T-cell (primary cell): ENCODE measurements at regions not wholly inside any gene's neighbourhood (a gene's known extent, or its start where the extent isn't known, plus 50 kb on each side); places are given as distances from the start of the nearest gene placed in this dataset.
"Not testable (repeated sequence)": the region's sequence is repeated elsewhere in the genome, so short reads cannot be mapped to it uniquely, and the experiment has no call there.

Experiments used
- ATAC-seq, 4 experiments: fragments of 200-7000 bp in 3 of 4; fragments of 150-1000 bp in 1 of 4; cut with Tn5 transposase; replicated peaks in 1 of 4; 1 replicate in 3 of 4; 2 replicates in 1 of 4; pipeline ENCODE4 v1.10.0; 2021; ENCODE audit warnings: moderate library complexity in 3 of 4, mild to moderate bottlenecking in 2 of 4, moderate number of reproducible peaks in 1 of 4
- CTCF ChIA-PET, 2 donors: fragments of 300-600 bp; sonication (Branson Sonifier 250); formaldehyde crosslinking; loops; one replicate each; lab custom pipeline; 2022; ENCODE audit warnings: antibody characterized with exemption in 2 of 2; lab: Charles Lee
- POLR2A ChIA-PET, 2 donors: fragments of 300-600 bp; sonication (Branson Sonifier 250); formaldehyde crosslinking; loops; one replicate each; lab custom pipeline; 2022; ENCODE audit warnings: antibody characterized with exemption in 2 of 2; lab: Charles Lee
- DNase-seq, 35 experiments: peaks; one replicate each; pipeline versions ENCODE4 v3.0.0 to v3.0.0-alpha.2; 2013 to 2023
- H3K27ac ChIP-seq: one replicate; pipeline ENCODE4 v1.5.1; 2013; ENCODE audit warnings: low read length
- H3K27me3 ChIP-seq, 2 experiments: replicated peaks in 1 of 2; 1 replicate in 1 of 2; 2 replicates in 1 of 2; pipeline versions ENCODE4 v1.6.1 to v1.7.0; 2013; ENCODE audit warnings: low read length in 1 of 2, mixed read lengths in 1 of 2; ENCODE audit not compliant: control insufficient read depth in 2 of 2, insufficient read depth in 2 of 2; ENCODE audit errors: extremely low read depth in 1 of 2
- H3K36me3 ChIP-seq, 2 donors: 1 replicate in 1 of 2; 2 replicates in 1 of 2; pipeline versions ENCODE4 v1.6.1 to v1.7.0; 2013; ENCODE audit warnings: low read length in 1 of 2; ENCODE audit not compliant: control insufficient read depth in 2 of 2, insufficient read depth in 1 of 2; ENCODE audit errors: extremely low read depth in 1 of 2
- H3K4me1 ChIP-seq, 2 experiments: 1 replicate in 1 of 2; 2 replicates in 1 of 2; pipeline versions ENCODE4 v1.6.1 to v1.7.0; 2013; ENCODE audit warnings: low read length in 2 of 2, mixed read lengths in 1 of 2; ENCODE audit not compliant: insufficient read depth in 2 of 2, control insufficient read depth in 1 of 2; ENCODE audit errors: extremely low read depth in 1 of 2
- H3K4me3 ChIP-seq, 2 donors: 1 replicate in 1 of 2; 2 replicates in 1 of 2; pipeline versions ENCODE4 v1.5.1 to v1.7.0; 2013; ENCODE audit warnings: mild to moderate bottlenecking in 2 of 2, low read length in 1 of 2, moderate library complexity in 1 of 2; ENCODE audit not compliant: control insufficient read depth in 1 of 2; ENCODE audit errors: extremely low read depth in 1 of 2
- H3K9me3 ChIP-seq: 2 replicates; pipeline ENCODE4 v1.7.0; 2013
- H3K27ac Mint-ChIP-seq, 2 donors: one replicate each; pipeline ENCODE4 v1.8.0; 2020 to 2021; ENCODE audit warnings: mild to moderate bottlenecking in 2 of 2, mixed read lengths in 2 of 2
- H3K27me3 Mint-ChIP-seq, 2 donors: one replicate each; pipeline ENCODE4 v1.8.0; 2021 to 2022; ENCODE audit warnings: mixed read lengths in 2 of 2
- H3K36me3 Mint-ChIP-seq: one replicate; pipeline ENCODE4 v1.8.0; 2021; ENCODE audit warnings: mixed read lengths
- H3K4me1 Mint-ChIP-seq, 3 donors: one replicate each; pipeline ENCODE4 v1.8.0; 2020 to 2022; ENCODE audit warnings: mixed read lengths in 3 of 3, mild to moderate bottlenecking in 1 of 3
- H3K4me3 Mint-ChIP-seq, 3 donors: one replicate each; pipeline ENCODE4 v1.8.0; 2020 to 2022; ENCODE audit warnings: mild to moderate bottlenecking in 3 of 3, mixed read lengths in 3 of 3, moderate library complexity in 3 of 3
- H3K9me3 Mint-ChIP-seq, 3 donors: one replicate each; pipeline ENCODE4 v1.8.0; 2020 to 2022; ENCODE audit warnings: mixed read lengths in 3 of 3
- WGBS: methylation state at CpG from one replicate; pipeline ENCODE4 v1.1.5; 2013; ENCODE audit warnings: missing lambda C conversion rate; ENCODE audit not compliant: insufficient coverage; 5-methylcytosine and 5-hydroxymethylcytosine counted together

DNA sequence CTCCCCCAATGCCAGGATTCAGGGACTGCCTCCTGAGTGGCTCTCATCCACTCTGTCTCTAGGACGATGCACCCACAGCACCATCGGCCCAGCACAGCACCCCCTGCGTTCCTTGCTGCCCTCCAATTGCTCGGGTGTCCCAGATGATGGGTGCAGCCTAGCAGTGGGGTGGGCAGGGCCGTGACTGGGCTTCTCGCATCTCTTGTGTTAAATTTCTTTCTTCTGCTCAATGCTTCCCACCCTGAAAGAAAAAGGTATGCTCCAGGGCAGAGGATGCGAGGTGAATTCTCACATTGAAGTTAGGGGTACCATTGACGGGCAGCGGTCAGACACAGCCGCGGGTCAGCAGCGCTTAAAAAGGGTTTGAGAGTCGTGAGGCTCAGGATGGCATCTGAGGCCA lies 232.4 kb upstream of the SGCG start:
- H3K36me3 Mint-ChIP-seq: no peaks in the 10 kb centered on the region
- no peak overlapping the region for H3K27ac ChIP-seq
- no peaks in the 10 kb centered on the region for H3K4me1 Mint-ChIP-seq
- peaks cover 0 to 8% of the 10 kb centered on the region in 2 experiments for H3K27me3 ChIP-seq
- ChIA-PET POLR2A (no interaction called here), CTCF (interaction anchor here in 1 of 2 donors (0.7 kb wide), 1 partner anchor 69 kb away, joined by 7 read pairs; no protein-coding TSS in a partner anchor)
- H3K4me3 ChIP-seq: no peak overlapping the region
- no peak overlapping the region for H3K27ac Mint-ChIP-seq
- H3K9me3 Mint-ChIP-seq: peaks cover 4 to 17% (median 12%) of the 10 kb centered on the region in 3 donors
- H3K27me3 Mint-ChIP-seq: peaks cover 4 to 8% of the 10 kb centered on the region in 2 donors
- no peak overlapping the region for H3K4me3 Mint-ChIP-seq
- WGBS: 91% methylated on average over 6 of the region's 13 CpGs
- H3K4me1 ChIP-seq: no peaks in the 10 kb centered on the region
- no peaks in the 10 kb centered on the region for H3K9me3 ChIP-seq
- DNase-seq (no peak), ATAC-seq (no peak)
- no peaks in the 10 kb centered on the region for H3K36me3 ChIP-seq

DNA sequence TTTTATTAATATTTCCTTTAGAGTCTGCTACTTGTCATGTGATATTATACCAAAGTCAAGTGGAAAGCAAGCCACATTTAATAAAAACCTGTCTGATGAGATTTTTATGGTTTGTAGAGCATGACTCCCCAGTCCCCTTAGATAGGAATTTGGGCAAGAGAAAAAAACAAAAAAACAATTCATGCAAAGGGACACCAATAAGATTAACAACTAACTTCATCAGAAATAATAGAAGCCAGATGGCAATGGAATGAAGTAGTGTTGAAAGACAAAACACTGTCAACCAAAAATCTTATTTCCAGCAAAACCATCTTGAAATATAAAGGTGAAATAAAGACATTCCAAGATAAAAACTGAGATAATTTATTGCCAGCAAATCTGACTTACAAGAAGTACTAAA lies 228.8 kb upstream of the SGCG start:
- DNase-seq, H3K27me3 ChIP-seq, H3K27ac ChIP-seq, H3K4me3 Mint-ChIP-seq, CTCF ChIA-PET, H3K9me3 ChIP-seq, POLR2A ChIA-PET, H3K27ac Mint-ChIP-seq, H3K27me3 Mint-ChIP-seq, H3K36me3 Mint-ChIP-seq, H3K4me3 ChIP-seq, H3K4me1 ChIP-seq, H3K4me1 Mint-ChIP-seq, ATAC-seq, H3K36me3 ChIP-seq: not testable (repeated sequence)
- H3K9me3 Mint-ChIP-seq: peaks cover 4 to 17% (median 12%) of the 10 kb centered on the region in 3 donors

DNA sequence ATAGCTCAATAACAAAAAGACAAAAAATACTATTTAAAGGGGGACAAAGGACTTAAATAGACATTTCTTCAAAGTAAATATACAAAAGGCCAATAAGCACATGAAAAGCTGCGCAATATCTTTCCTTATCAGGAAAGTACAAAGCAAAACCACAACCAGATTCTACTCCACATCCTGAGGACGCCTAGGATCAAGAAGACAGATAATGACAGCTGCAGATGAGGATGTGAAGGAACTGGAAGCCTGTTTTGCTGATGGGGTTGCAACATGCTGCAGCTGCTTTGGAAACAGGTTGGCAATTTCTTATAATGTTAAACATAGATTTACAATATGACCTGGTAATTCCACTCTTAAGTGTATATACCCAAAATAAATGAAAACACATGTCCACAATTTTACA lies 225.6 kb upstream of the SGCG start:
- H3K4me3 ChIP-seq, H3K36me3 Mint-ChIP-seq, H3K4me3 Mint-ChIP-seq, H3K36me3 ChIP-seq, POLR2A ChIA-PET, H3K27ac Mint-ChIP-seq, H3K27me3 Mint-ChIP-seq, H3K9me3 ChIP-seq, H3K4me1 ChIP-seq, ATAC-seq, CTCF ChIA-PET, H3K4me1 Mint-ChIP-seq, H3K27me3 ChIP-seq, H3K27ac ChIP-seq, DNase-seq: not testable (repeated sequence)
- no CpG with 5 or more reads among the region's 2 CpGs for WGBS
- H3K9me3 Mint-ChIP-seq: peaks cover 4 to 15% (median 10%) of the 10 kb centered on the region in 3 donors

DNA sequence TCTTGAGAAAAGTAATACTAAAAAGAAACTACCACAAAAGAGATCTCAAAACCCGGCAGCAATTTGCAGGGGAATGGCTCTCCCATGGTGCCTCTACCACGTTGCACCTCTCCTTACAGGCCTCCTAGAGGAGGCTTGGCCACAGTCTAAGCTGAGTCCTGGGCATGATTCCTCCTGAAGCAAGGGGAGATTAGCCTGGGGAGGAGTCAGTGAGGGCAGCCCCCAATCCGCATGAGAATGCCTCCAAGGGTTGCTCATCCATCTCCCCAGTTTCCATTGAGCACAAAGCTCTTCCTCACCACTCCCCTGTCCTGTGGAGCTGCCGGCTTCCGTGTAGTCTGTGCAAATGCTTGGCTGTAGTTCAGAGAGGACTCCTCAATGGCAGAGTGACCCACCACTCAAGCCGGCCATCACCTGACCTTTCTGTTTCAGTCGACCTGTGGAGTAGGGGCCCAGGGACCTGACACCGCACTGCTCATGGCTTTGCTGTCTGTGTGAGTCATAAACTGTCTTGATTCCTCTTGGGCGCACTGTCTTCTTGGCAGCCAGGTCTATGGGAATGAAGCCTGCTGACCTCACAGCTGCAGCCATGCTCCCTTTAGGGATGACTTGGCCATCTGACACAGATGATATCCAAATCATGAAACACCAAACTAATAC lies 224.2 kb upstream of the SGCG start:
- H3K4me1 ChIP-seq, H3K9me3 ChIP-seq, ATAC-seq, H3K36me3 ChIP-seq, H3K9me3 Mint-ChIP-seq, POLR2A ChIA-PET, H3K4me3 Mint-ChIP-seq, H3K4me3 ChIP-seq, DNase-seq, H3K4me1 Mint-ChIP-seq, H3K27me3 ChIP-seq, H3K27ac ChIP-seq, H3K27ac Mint-ChIP-seq, H3K36me3 Mint-ChIP-seq, H3K27me3 Mint-ChIP-seq: not testable (repeated sequence)
- WGBS: 95% methylated on average over 6 of the region's 9 CpGs
- CTCF ChIA-PET: interaction anchor here in 1 of 2 donors (0.6 kb wide), 1 partner anchor 1139 kb away, joined by 3 read pairs; no protein-coding TSS in a partner anchor

DNA sequence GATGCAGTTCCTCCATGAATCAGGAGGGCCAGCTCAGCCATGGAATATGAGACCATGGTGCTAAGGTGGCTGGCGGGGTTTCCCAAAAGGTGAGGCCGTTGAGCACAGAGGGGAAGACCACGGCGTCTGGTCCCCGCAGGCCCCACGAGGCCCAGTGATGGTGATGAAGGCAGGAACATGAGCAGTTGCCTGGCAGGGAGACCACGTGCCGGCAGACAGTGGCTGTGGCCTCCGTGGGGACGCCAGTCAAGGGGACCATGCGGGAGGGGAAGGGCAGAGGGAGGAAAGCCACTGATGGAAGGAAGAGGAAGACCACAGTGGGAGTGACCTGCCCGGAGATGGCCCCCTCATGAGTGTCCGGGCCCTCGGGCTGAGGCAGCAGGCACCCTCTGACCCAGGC lies 220.9 kb upstream of the SGCG start:
- CTCF ChIA-PET, H3K4me3 Mint-ChIP-seq, H3K27me3 Mint-ChIP-seq, H3K4me1 Mint-ChIP-seq, H3K9me3 Mint-ChIP-seq, H3K4me3 ChIP-seq, H3K27ac Mint-ChIP-seq, H3K27me3 ChIP-seq, H3K4me1 ChIP-seq, H3K36me3 Mint-ChIP-seq, H3K9me3 ChIP-seq, H3K27ac ChIP-seq, ATAC-seq, DNase-seq, POLR2A ChIA-PET, H3K36me3 ChIP-seq: not testable (repeated sequence)
- WGBS: 100% methylated on average over 4 of the region's 14 CpGs

DNA sequence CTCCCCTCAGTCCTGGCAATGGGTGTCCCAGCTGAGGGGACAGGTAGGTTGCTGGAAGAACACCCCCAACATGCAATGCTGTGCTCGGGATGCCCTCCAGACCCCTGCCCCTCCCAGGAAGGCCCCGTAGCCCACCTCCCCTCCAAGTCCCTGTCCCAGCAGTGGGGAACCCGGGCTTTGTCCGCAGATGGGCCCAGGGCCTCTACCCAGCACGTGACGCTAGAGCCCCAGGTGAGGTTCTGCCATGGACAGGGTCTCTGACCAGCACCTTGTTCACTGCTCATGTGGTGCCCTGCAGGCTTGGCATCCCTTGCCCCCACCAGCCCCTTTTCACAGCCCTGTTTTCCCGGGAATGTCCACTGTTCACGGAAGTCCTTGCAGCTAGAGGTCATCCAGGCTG lies 220.0 kb upstream of the SGCG start:
- no peaks in the 10 kb centered on the region for H3K36me3 ChIP-seq

DNA sequence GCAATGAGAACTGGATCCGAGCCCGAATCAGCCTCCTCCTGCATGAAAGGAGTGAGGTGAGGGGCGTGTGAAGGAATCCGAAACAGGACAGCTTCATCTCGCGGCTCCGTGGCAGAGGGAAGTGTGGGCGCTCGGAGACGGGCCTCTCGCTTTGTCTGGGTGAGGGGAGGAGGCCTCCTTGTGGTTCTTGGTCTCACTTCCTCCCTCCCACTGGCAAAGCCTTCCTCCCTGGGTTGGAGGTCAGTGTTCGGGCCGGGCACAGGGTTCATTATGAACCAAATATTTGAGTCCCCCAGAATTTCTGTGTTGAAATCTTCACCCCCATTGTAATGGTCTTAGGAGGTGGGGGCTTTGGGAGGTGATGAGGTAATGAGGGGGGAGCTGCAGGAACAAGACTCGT lies 219.4 kb upstream of the SGCG start:
- CTCF ChIA-PET, H3K4me1 ChIP-seq, H3K36me3 Mint-ChIP-seq, POLR2A ChIA-PET, H3K36me3 ChIP-seq, H3K4me1 Mint-ChIP-seq, H3K4me3 Mint-ChIP-seq, H3K4me3 ChIP-seq, H3K9me3 ChIP-seq, H3K27me3 Mint-ChIP-seq, ATAC-seq, H3K27me3 ChIP-seq, H3K9me3 Mint-ChIP-seq, DNase-seq, H3K27ac ChIP-seq, H3K27ac Mint-ChIP-seq: not testable (repeated sequence)
- WGBS: 73% methylated on average over 1 of the region's 14 CpGs

More for the DNA sequence above, 220.0 kb upstream of the SGCG start:
- H3K36me3 Mint-ChIP-seq: no peaks in the 10 kb centered on the region
- Histone ChIP-seq H3K27ac (no peak overlapping the region), H3K9me3 (no peaks in the 10 kb centered on the region), H3K4me1 (no peaks in the 10 kb centered on the region), H3K27me3 (no peaks in the 10 kb centered on the region), H3K4me3 (no peak overlapping the region)
- CTCF ChIA-PET: no interaction called here
- H3K27me3 Mint-ChIP-seq: no peaks in the 10 kb centered on the region
- H3K9me3 Mint-ChIP-seq: no peaks in the 10 kb centered on the region
- ATAC-seq (no peak), DNase-seq (no peak)
- no peaks in the 10 kb centered on the region for H3K4me1 Mint-ChIP-seq
- POLR2A ChIA-PET: no interaction called here
- 89% methylated on average over 6 of the region's 8 CpGs for WGBS
- no peak overlapping the region for H3K4me3 Mint-ChIP-seq
- H3K27ac Mint-ChIP-seq: no peak overlapping the region
